B cell (primary cell): ENCODE measurements at regions not wholly inside any gene's neighbourhood (a gene's known extent, or its start where the extent isn't known, plus 50 kb on each side); places are given as distances from the start of the nearest gene placed in this dataset.

ENCODE experiments used
- ATAC-seq: fragments of 200-7000 bp; cut with Tn5 transposase; one replicate; pipeline ENCODE4 v1.10.0; 2021; ENCODE audit warnings: low read depth, mild to moderate bottlenecking, moderate number of reproducible peaks, moderate library complexity
- CTCF ChIA-PET: fragments of 350-600 bp; sonication (Branson Sonifier 250); formaldehyde crosslinking; loops from one replicate; lab custom pipeline; 2021; ENCODE audit warnings: antibody characterized with exemption, inconsistent platforms; lab: Charles Lee
- POLR2A ChIA-PET: fragments of 350-600 bp; sonication (Branson Sonifier 250); formaldehyde crosslinking; loops from one replicate; lab custom pipeline; 2021; ENCODE audit warnings: antibody characterized with exemption; lab: Charles Lee
- DNase-seq: peaks from one replicate; pipeline ENCODE4 v3.0.0; 2013
- H2AFZ ChIP-seq: 2 replicates; pipeline ENCODE4 v1.6.1; 2012; ENCODE audit warnings: mild to moderate bottlenecking, low read depth, low read length; ENCODE audit not compliant: insufficient read depth, poor library complexity, severe bottlenecking
- H3K27ac ChIP-seq, 2 donors: 1 replicate in 1 of 2; 2 replicates in 1 of 2; pipeline ENCODE4 v1.5.1; 2012 to 2013; ENCODE audit warnings: low read length in 2 of 2, mild to moderate bottlenecking in 2 of 2, moderate library complexity in 1 of 2
- H3K27me3 ChIP-seq, 4 experiments: fragments of 200-600 bp in 1 of 4; sonication (generic) in 1 of 4; replicated peaks in 1 of 4; 1 replicate in 2 of 4; 2 replicates in 2 of 4; pipeline versions ENCODE4 v1.6.1 to v1.7.0; 2013 to 2016; ENCODE audit warnings: low read length in 3 of 4, mild to moderate bottlenecking in 2 of 4, mixed read lengths in 1 of 4, moderate library complexity in 1 of 4; ENCODE audit not compliant: insufficient read depth in 4 of 4, control insufficient read depth in 3 of 4; ENCODE audit errors: control extremely low read depth in 1 of 4
- H3K36me3 ChIP-seq, 2 experiments: replicated peaks in 1 of 2; 1 replicate in 1 of 2; 2 replicates in 1 of 2; pipeline versions ENCODE4 v1.6.1 to v1.7.1; 2013; ENCODE audit warnings: low read length in 1 of 2; ENCODE audit not compliant: insufficient read depth in 2 of 2, control insufficient read depth in 1 of 2; ENCODE audit errors: control extremely low read depth in 1 of 2, extremely low read depth in 1 of 2
- H3K4me1 ChIP-seq, 2 donors: fragments of 200-600 bp in 1 of 2; sonication (generic) in 1 of 2; 1 replicate in 1 of 2; 2 replicates in 1 of 2; pipeline versions ENCODE4 v1.5.1 to v1.6.1; 2013 to 2017; ENCODE audit warnings: low read length in 2 of 2; ENCODE audit not compliant: control insufficient read depth in 2 of 2, insufficient read depth in 2 of 2
- H3K4me2 ChIP-seq: replicated peaks from 2 replicates; pipeline ENCODE3; 2012; ENCODE audit warnings: mild to moderate bottlenecking, low read depth, low read length; ENCODE audit not compliant: poor library complexity, severe bottlenecking
- H3K4me3 ChIP-seq, 5 experiments: fragments of 200-600 bp in 1 of 5; sonication (generic) in 1 of 5; 1 replicate in 3 of 5; 2 replicates in 2 of 5; pipeline versions ENCODE4 v1.5.1 to v1.7.0; 2011 to 2016; ENCODE audit warnings: low read length in 4 of 5, mild to moderate bottlenecking in 4 of 5, low read depth in 2 of 5, control low read depth in 1 of 5, moderate library complexity in 1 of 5; ENCODE audit not compliant: insufficient read depth in 1 of 5; ENCODE audit errors: control extremely low read depth in 1 of 5, extremely low read depth in 1 of 5
- H3K79me2 ChIP-seq: fragments of 200-600 bp; sonication (generic); one replicate; pipeline ENCODE4 v1.6.0; 2016; ENCODE audit warnings: low read length; ENCODE audit not compliant: control insufficient read depth, insufficient read depth
- H3K9ac ChIP-seq: fragments of 200-600 bp; sonication (generic); 2 replicates; pipeline ENCODE4 v1.6.1; 2017; ENCODE audit warnings: mild to moderate bottlenecking, low read length, moderate library complexity
- H3K9me3 ChIP-seq, 3 donors: one replicate each; pipeline versions ENCODE4 v1.6.1 to v1.7.1; 2013; ENCODE audit warnings: low read length in 2 of 3; ENCODE audit not compliant: control insufficient read depth in 2 of 3, insufficient read depth in 1 of 3; ENCODE audit errors: control extremely low read depth in 1 of 3
- H4K20me1 ChIP-seq: 2 replicates; pipeline ENCODE4 v1.6.0; 2012; ENCODE audit warnings: mild to moderate bottlenecking, low read length; ENCODE audit not compliant: insufficient read depth, control insufficient read depth, poor library complexity, severe bottlenecking
- H3K27ac Mint-ChIP-seq: one replicate; pipeline ENCODE4 v1.8.0; 2021; ENCODE audit warnings: mixed read lengths
- H3K27me3 Mint-ChIP-seq: one replicate; pipeline ENCODE4 v1.8.0; 2021; ENCODE audit warnings: mixed read lengths
- H3K4me1 Mint-ChIP-seq: one replicate; pipeline ENCODE4 v1.8.0; 2021; ENCODE audit warnings: mixed read lengths
- H3K4me3 Mint-ChIP-seq: one replicate; pipeline ENCODE4 v1.8.0; 2021; ENCODE audit warnings: mixed read lengths
- H3K9me3 Mint-ChIP-seq: one replicate; pipeline ENCODE4 v1.8.0; 2022; ENCODE audit warnings: mixed read lengths; ENCODE audit not compliant: insufficient read depth
- EZH2 ChIP-seq: IDR thresholded peaks from 2 replicates; pipeline ENCODE4 v1.6.1; 2012; ENCODE audit warnings: borderline replicate concordance, low read depth, mild to moderate bottlenecking, moderate library complexity, low read length; ENCODE audit not compliant: insufficient read depth, poor library complexity, severe bottlenecking
- WGBS: methylation state at CpG from one replicate; pipeline ENCODE4 v1.1.5; 2013; ENCODE audit warnings: missing lambda C conversion rate; ENCODE audit not compliant: insufficient coverage; 5-methylcytosine and 5-hydroxymethylcytosine counted together
- intact Hi-C: fragments of 100-400 bp; cut with micrococcal nuclease; formaldehyde crosslinking; loops from one replicate; pipeline ENCODE4 v1.10.0; 2022
- TF ChIP-seq, protein P1 (sequence below): fragments of 200-600 bp; IDR thresholded peaks from one replicate; pipeline ENCODE4 v1.8.0; 2022; ENCODE audit warnings: antibody characterized with exemption, mild to moderate bottlenecking

DNA sequence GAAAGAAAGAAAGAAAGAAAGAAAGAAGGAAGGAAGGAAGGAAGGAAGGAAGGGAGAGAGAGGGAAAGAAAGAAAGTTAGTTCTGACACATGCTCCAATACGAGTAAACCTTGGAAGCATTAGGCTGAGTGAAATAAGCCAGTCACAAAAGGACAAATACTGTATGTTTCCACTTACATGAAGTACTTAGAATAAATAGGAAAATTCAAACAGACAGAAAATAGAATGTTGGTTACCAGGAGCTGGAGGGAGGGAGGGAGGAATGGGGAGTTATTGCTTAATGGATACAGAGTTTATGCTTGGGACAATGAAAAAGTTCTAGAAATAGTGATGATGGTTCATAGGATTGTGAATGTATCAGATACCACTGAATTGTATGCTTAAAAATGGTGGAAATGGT is 75.2 kb upstream of the CDH4 start:
- H3K4me1 ChIP-seq, result no peaks in the 10 kb centered on the region
- no peak overlapping the region for H3K27ac ChIP-seq
- no peak overlapping the region for H3K27ac Mint-ChIP-seq
- POLR2A ChIA-PET, result no interaction called here
- H3K27me3 ChIP-seq, result no peaks in the 10 kb centered on the region
- ATAC-seq (no peak), DNase-seq (no peak)
- H4K20me1 ChIP-seq, result no peaks in the 10 kb centered on the region
- H3K9ac ChIP-seq, result no peak overlapping the region
- CTCF ChIA-PET, result no interaction called here
- H3K9me3 ChIP-seq, result peaks cover 0 to 17% (median 0%) of the 10 kb centered on the region in 3 donors
- H3K4me1 Mint-ChIP-seq, result no peaks in the 10 kb centered on the region
- no peak overlapping the region for H2AFZ ChIP-seq
- H3K4me3 Mint-ChIP-seq, result no peak overlapping the region
- intact Hi-C loops, result no loop called here
- no peak for TF ChIP-seq EZH2
- TF ChIP-seq, protein P1, sequence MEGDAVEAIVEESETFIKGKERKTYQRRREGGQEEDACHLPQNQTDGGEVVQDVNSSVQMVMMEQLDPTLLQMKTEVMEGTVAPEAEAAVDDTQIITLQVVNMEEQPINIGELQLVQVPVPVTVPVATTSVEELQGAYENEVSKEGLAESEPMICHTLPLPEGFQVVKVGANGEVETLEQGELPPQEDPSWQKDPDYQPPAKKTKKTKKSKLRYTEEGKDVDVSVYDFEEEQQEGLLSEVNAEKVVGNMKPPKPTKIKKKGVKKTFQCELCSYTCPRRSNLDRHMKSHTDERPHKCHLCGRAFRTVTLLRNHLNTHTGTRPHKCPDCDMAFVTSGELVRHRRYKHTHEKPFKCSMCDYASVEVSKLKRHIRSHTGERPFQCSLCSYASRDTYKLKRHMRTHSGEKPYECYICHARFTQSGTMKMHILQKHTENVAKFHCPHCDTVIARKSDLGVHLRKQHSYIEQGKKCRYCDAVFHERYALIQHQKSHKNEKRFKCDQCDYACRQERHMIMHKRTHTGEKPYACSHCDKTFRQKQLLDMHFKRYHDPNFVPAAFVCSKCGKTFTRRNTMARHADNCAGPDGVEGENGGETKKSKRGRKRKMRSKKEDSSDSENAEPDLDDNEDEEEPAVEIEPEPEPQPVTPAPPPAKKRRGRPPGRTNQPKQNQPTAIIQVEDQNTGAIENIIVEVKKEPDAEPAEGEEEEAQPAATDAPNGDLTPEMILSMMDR, result no peak
- H3K4me2 ChIP-seq, result no peak overlapping the region
- H3K9me3 Mint-ChIP-seq, result peaks cover 2% of the 10 kb centered on the region
- no CpG with 5 or more reads among the region's 1 CpG for WGBS
- H3K27me3 Mint-ChIP-seq, result no peaks in the 10 kb centered on the region
- no peak overlapping the region for H3K4me3 ChIP-seq
- H3K36me3 ChIP-seq, result no peaks in the 10 kb centered on the region
- H3K79me2 ChIP-seq, result no peaks in the 10 kb centered on the region

DNA sequence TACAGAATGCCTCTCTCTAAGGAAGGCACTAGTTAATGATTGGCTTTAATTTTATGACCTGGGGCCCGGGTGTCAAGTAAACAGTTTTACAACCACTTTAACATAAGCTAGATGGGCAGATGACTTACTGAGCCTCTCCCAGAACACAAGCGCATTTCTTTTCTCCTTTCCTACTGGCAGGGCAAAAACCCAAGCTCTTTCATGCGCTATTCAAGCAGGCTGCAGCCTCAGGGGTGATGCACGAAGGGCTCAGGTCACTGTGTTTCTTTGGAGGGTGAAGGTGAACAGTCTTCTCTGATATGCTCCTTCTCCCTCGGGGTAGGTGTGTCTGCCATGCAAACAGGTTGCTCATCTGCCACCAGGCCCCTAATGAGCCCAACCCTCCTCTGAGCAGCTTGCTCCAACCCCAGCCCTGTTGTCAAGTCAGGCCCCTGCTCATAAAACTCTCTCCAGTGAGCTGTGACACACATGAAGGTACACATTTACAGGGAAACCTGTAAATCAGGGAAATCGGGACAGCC is 73.5 kb upstream of the CDH4 start:
- POLR2A ChIA-PET, result no interaction called here
- Histone ChIP-seq H3K4me2 (no peak overlapping the region), H3K9ac (no peak overlapping the region), H3K4me3 (no peak overlapping the region), H3K9me3 (peaks cover 0 to 17% (median 0%) of the 10 kb centered on the region in 3 donors), H3K4me1 (no peaks in the 10 kb centered on the region), H3K27ac (no peak overlapping the region), H4K20me1 (no peaks in the 10 kb centered on the region), H3K27me3 (no peaks in the 10 kb centered on the region), H3K36me3 (no peaks in the 10 kb centered on the region), H2AFZ (no peak overlapping the region), H3K79me2 (no peaks in the 10 kb centered on the region)
- 47% methylated on average over 6 of the region's 6 CpGs for WGBS
- TF ChIP-seq EZH2, result no peak
- TF ChIP-seq, protein P1, result no peak
- H3K4me1 Mint-ChIP-seq, result no peaks in the 10 kb centered on the region
- DNase-seq (no peak), ATAC-seq (no peak)
- H3K4me3 Mint-ChIP-seq, result no peak overlapping the region
- H3K27me3 Mint-ChIP-seq, result no peaks in the 10 kb centered on the region
- CTCF ChIA-PET, result no interaction called here
- intact Hi-C loops, result no loop called here
- H3K27ac Mint-ChIP-seq, result no peak overlapping the region
- peaks cover 2% of the 10 kb centered on the region for H3K9me3 Mint-ChIP-seq
